ENCODE measurements at regions not wholly inside any gene's neighbourhood (a gene's known extent, or its start where the extent isn't known, plus 50 kb on each side); places are given as distances from the start of the nearest gene placed in this dataset.

- intact Hi-C loops (cut with micrococcal nuclease): no loop called here
- Mint-ChIP-seq H3K9me3 (ENCODE audit: insufficient read depth) (no peaks in the 10 kb centered on the region), H3K27ac (no peak overlapping the region), H3K27me3 (peaks cover 15% of the 10 kb centered on the region), H3K4me3 (no peak overlapping the region), H3K4me1 (no peaks in the 10 kb centered on the region)
- Histone ChIP-seq H3K4me2 (replicated peaks; ENCODE audit: low read depth, low read length, poor library complexity, severe bottlenecking) (no peak overlapping the region), H3K79me2 (ENCODE audit: control insufficient read depth, insufficient read depth, low read length) (no peaks in the 10 kb centered on the region), H3K36me3 (replicated peaks in 1 of 2; ENCODE audit: control extremely low read depth in 1 of 2, control insufficient read depth in 1 of 2, extremely low read depth in 1 of 2, insufficient read depth in 2 of 2, low read length in 1 of 2) (no peaks in the 10 kb centered on the region), H3K9ac (ENCODE audit: low read length) (no peak overlapping the region), H3K4me3 (ENCODE audit: control extremely low read depth in 1 of 5, extremely low read depth in 1 of 5, insufficient read depth in 1 of 5, low read depth in 2 of 5, low read length in 4 of 5) (no peak overlapping the region), H3K27ac (ENCODE audit: low read length in 2 of 2) (no peak overlapping the region), H4K20me1 (ENCODE audit: control insufficient read depth, insufficient read depth, low read length, poor library complexity, severe bottlenecking) (no peaks in the 10 kb centered on the region), H3K27me3 (replicated peaks in 1 of 4; ENCODE audit: control extremely low read depth in 1 of 4, control insufficient read depth in 3 of 4, insufficient read depth in 4 of 4, low read length in 3 of 4) (peaks cover 0 to 6% (median 1%) of the 10 kb centered on the region in 4 experiments), H2AFZ (ENCODE audit: insufficient read depth, low read depth, low read length, poor library complexity, severe bottlenecking) (no peak overlapping the region), H3K9me3 (ENCODE audit: control extremely low read depth in 1 of 3, control insufficient read depth in 2 of 3, insufficient read depth in 1 of 3, low read length in 2 of 3) (no peaks in the 10 kb centered on the region), H3K4me1 (ENCODE audit: control insufficient read depth in 2 of 2, insufficient read depth in 2 of 2, low read length in 2 of 2) (no peaks in the 10 kb centered on the region)
- ATAC-seq (ENCODE audit: low read depth): no peak
- CTCF ChIA-PET: no interaction called here
- no peak for DNase-seq
- POLR2A ChIA-PET: no interaction called here
- TF ChIP-seq CTCF (IDR thresholded peaks at IDR 0.05): no peak
- TF ChIP-seq EZH2 (IDR thresholded peaks at IDR 0.05; ENCODE audit: borderline replicate concordance, insufficient read depth, low read depth, low read length, poor library complexity, severe bottlenecking): no peak
- 89% methylated on average over 10 of the region's 10 CpGs for WGBS (ENCODE audit: insufficient coverage)
Observed at GRCh38 chr6:165800337-165800736, 137.3 kb upstream of the PDE10A start.

GRCh38 chr6:165799391-165800153, 136.5 kb upstream of the PDE10A start:
- H3K79me2 ChIP-seq (ENCODE audit: control insufficient read depth, insufficient read depth, low read length): no peaks in the 10 kb centered on the region
- H3K4me3 ChIP-seq (ENCODE audit: control extremely low read depth in 1 of 5, extremely low read depth in 1 of 5, insufficient read depth in 1 of 5, low read depth in 2 of 5, low read length in 4 of 5): no peak overlapping the region
- POLR2A ChIA-PET: no interaction called here
- Mint-ChIP-seq H3K27ac (no peak overlapping the region), H3K27me3 (peaks cover 15% of the 10 kb centered on the region), H3K4me1 (no peaks in the 10 kb centered on the region), H3K9me3 (ENCODE audit: insufficient read depth) (no peaks in the 10 kb centered on the region), H3K4me3 (no peak overlapping the region)
- WGBS (ENCODE audit: insufficient coverage): 85% methylated on average over 3 of the region's 8 CpGs
- H3K9ac ChIP-seq (ENCODE audit: low read length): no peak overlapping the region
- TF ChIP-seq CTCF (IDR thresholded peaks at IDR 0.05) (no peak), EZH2 (IDR thresholded peaks at IDR 0.05; ENCODE audit: borderline replicate concordance, insufficient read depth, low read depth, low read length, poor library complexity, severe bottlenecking) (no peak)
- DNase-seq: no peak
- ATAC-seq (ENCODE audit: low read depth): no peak
- no peak overlapping the region for H3K27ac ChIP-seq (ENCODE audit: low read length in 2 of 2)
- no peak overlapping the region for H3K4me2 ChIP-seq (replicated peaks; ENCODE audit: low read depth, low read length, poor library complexity, severe bottlenecking)
- H3K4me1 ChIP-seq (ENCODE audit: control insufficient read depth in 2 of 2, insufficient read depth in 2 of 2, low read length in 2 of 2): no peaks in the 10 kb centered on the region
- no peak overlapping the region for H2AFZ ChIP-seq (ENCODE audit: insufficient read depth, low read depth, low read length, poor library complexity, severe bottlenecking)
- CTCF ChIA-PET: no interaction called here
- intact Hi-C loops (cut with micrococcal nuclease): no loop called here
- peaks cover 0 to 3% (median 0%) of the 10 kb centered on the region in 4 experiments for H3K27me3 ChIP-seq (replicated peaks in 1 of 4; ENCODE audit: control extremely low read depth in 1 of 4, control insufficient read depth in 3 of 4, insufficient read depth in 4 of 4, low read length in 3 of 4)
- no peaks in the 10 kb centered on the region for H4K20me1 ChIP-seq (ENCODE audit: control insufficient read depth, insufficient read depth, low read length, poor library complexity, severe bottlenecking)
- H3K9me3 ChIP-seq (ENCODE audit: control extremely low read depth in 1 of 3, control insufficient read depth in 2 of 3, insufficient read depth in 1 of 3, low read length in 2 of 3): no peaks in the 10 kb centered on the region
- no peaks in the 10 kb centered on the region for H3K36me3 ChIP-seq (replicated peaks in 1 of 2; ENCODE audit: control extremely low read depth in 1 of 2, control insufficient read depth in 1 of 2, extremely low read depth in 1 of 2, insufficient read depth in 2 of 2, low read length in 1 of 2)

Data from B cell (primary cell).